ENCODE measurements at regions not wholly inside any gene's neighbourhood (a gene's known extent, or its start where the extent isn't known, plus 50 kb on each side); places are given as distances from the start of the nearest gene placed in this dataset.

GRCh38 chr4:180541678-180542077, 1701.5 kb upstream of the TENM3 start:
- TF ChIP-seq EZH2 (IDR thresholded peaks at IDR 0.05) (no peak), POLR2AphosphoS5 (IDR thresholded peaks at IDR 0.05; ENCODE audit: borderline replicate concordance, low read depth, low read length) (no peak), FOXP2 (optimal IDR thresholded peaks at IDR 0.05; ENCODE audit: control extremely low read depth, extremely low read length, insufficient read depth) (no peak)
